H9 (cell line): ENCODE measurements at regions not wholly inside any gene's neighbourhood (a gene's known extent, or its start where the extent isn't known, plus 50 kb on each side); places are given as distances from the start of the nearest gene placed in this dataset.

Source experiments
- DNase-seq: peaks from one replicate; pipeline ENCODE4 v3.0.0-alpha.2; 2017
- H2AFZ ChIP-seq: one replicate; pipeline ENCODE4 v1.6.1; 2013; ENCODE audit warnings: mild to moderate bottlenecking, low read length, control low read depth, moderate library complexity
- H2AK5ac ChIP-seq: 2 replicates; pipeline ENCODE4 v1.6.1; 2013; ENCODE audit warnings: low read length, control low read depth, mixed read lengths; ENCODE audit not compliant: insufficient read length
- H2BK120ac ChIP-seq: one replicate; pipeline ENCODE4 v1.6.1; 2013; ENCODE audit warnings: low read depth, mild to moderate bottlenecking, low read length, control low read depth, inconsistent platforms; ENCODE audit not compliant: poor library complexity, severe bottlenecking
- H2BK12ac ChIP-seq: 2 replicates; pipeline ENCODE4 v1.6.1; 2013; ENCODE audit warnings: low read length, control low read depth, mixed read lengths, low read depth; ENCODE audit not compliant: insufficient read length
- H2BK15ac ChIP-seq: 2 replicates; pipeline ENCODE4 v1.6.1; 2013; ENCODE audit warnings: low read depth, low read length, control low read depth
- H2BK20ac ChIP-seq: one replicate; pipeline ENCODE4 v1.6.1; 2013; ENCODE audit warnings: low read depth, mild to moderate bottlenecking, low read length, control low read depth, inconsistent platforms; ENCODE audit not compliant: poor library complexity, severe bottlenecking
- H2BK5ac ChIP-seq: 2 replicates; pipeline ENCODE4 v1.6.1; 2013; ENCODE audit warnings: low read length, control low read depth, mixed read lengths; ENCODE audit not compliant: insufficient read length
- H3K14ac ChIP-seq: 2 replicates; pipeline ENCODE4 v1.6.1; 2013; ENCODE audit warnings: low read length, control low read depth; ENCODE audit not compliant: insufficient read depth
- H3K18ac ChIP-seq: 2 replicates; pipeline ENCODE4 v1.6.1; 2013; ENCODE audit warnings: low read depth, mild to moderate bottlenecking, mixed read lengths, low read length, control low read depth; ENCODE audit not compliant: insufficient read length
- H3K23ac ChIP-seq: 2 replicates; pipeline ENCODE4 v1.6.1; 2013; ENCODE audit warnings: low read length, control low read depth, mixed read lengths, low read depth; ENCODE audit not compliant: insufficient read length
- H3K23me2 ChIP-seq: 2 replicates; pipeline ENCODE4 v1.6.1; 2013; ENCODE audit warnings: low read depth, mild to moderate bottlenecking, mixed read lengths, low read length, control low read depth; ENCODE audit not compliant: insufficient read length, poor library complexity, severe bottlenecking
- H3K27ac ChIP-seq: 2 replicates; pipeline ENCODE4 v1.5.1; 2013; ENCODE audit warnings: low read length, control low read depth, mixed read lengths, low read depth; ENCODE audit not compliant: insufficient read length
- H3K27me3 ChIP-seq: 2 replicates; pipeline ENCODE4 v1.6.1; 2013; ENCODE audit warnings: low read length, control low read depth, inconsistent platforms; ENCODE audit not compliant: insufficient read depth
- H3K4ac ChIP-seq: 2 replicates; pipeline ENCODE4 v1.6.1; 2013; ENCODE audit warnings: low read depth, mild to moderate bottlenecking, control low read depth, inconsistent platforms, low read length, moderate library complexity
- H3K4me1 ChIP-seq: 2 replicates; pipeline ENCODE4 v1.6.1; 2013; ENCODE audit warnings: low read length, control low read depth, inconsistent platforms; ENCODE audit not compliant: insufficient read depth
- H3K4me2 ChIP-seq: 2 replicates; pipeline ENCODE4 v1.6.1; 2013; ENCODE audit warnings: low read length, control low read depth, mixed read lengths; ENCODE audit not compliant: insufficient read length, insufficient read depth
- H3K56ac ChIP-seq: 2 replicates; pipeline ENCODE4 v1.6.1; 2013; ENCODE audit warnings: low read depth, mild to moderate bottlenecking, mixed read lengths, low read length, control low read depth; ENCODE audit not compliant: insufficient read length
- H3K79me1 ChIP-seq: 2 replicates; pipeline ENCODE4 v1.6.1; 2013; ENCODE audit warnings: low read depth, mild to moderate bottlenecking, moderate library complexity, low read length, control low read depth, inconsistent platforms; ENCODE audit not compliant: insufficient read depth, poor library complexity, severe bottlenecking
- H3K79me2 ChIP-seq: 2 replicates; pipeline ENCODE4 v1.6.1; 2013; ENCODE audit warnings: low read length, control low read depth, inconsistent platforms; ENCODE audit not compliant: insufficient read depth
- H3K9ac ChIP-seq: 2 replicates; pipeline ENCODE4 v1.6.1; 2013; ENCODE audit warnings: low read length, control low read depth, mixed read lengths; ENCODE audit not compliant: insufficient read length; ENCODE audit errors: extremely low read depth
- H3K9me3 ChIP-seq: one replicate; pipeline ENCODE4 v1.6.1; 2013; ENCODE audit warnings: low read depth, low read length, inconsistent platforms; ENCODE audit not compliant: control insufficient read depth
- H3T11ph ChIP-seq: one replicate; pipeline ENCODE4 v1.6.1; 2013; ENCODE audit warnings: mild to moderate bottlenecking, low read length, control low read depth, inconsistent platforms
- H4K20me1 ChIP-seq: one replicate; pipeline ENCODE4 v1.6.1; 2013; ENCODE audit not compliant: control insufficient read depth, insufficient read length, insufficient read depth
- H4K5ac ChIP-seq: 2 replicates; pipeline ENCODE4 v1.6.1; 2013; ENCODE audit warnings: low read depth, mild to moderate bottlenecking, mixed read lengths, low read length, control low read depth; ENCODE audit not compliant: insufficient read length
- H4K8ac ChIP-seq: replicated peaks from 2 replicates; pipeline ENCODE4 v1.6.1; 2013; ENCODE audit warnings: low read length, control low read depth, mixed read lengths, low read depth; ENCODE audit not compliant: insufficient read length
- H4K91ac ChIP-seq: 2 replicates; pipeline ENCODE4 v1.6.1; 2013; ENCODE audit warnings: low read depth, mild to moderate bottlenecking, moderate library complexity, mixed read lengths, low read length, control low read depth; ENCODE audit not compliant: insufficient read length
- H3K27ac Mint-ChIP-seq, 3 experiments: 2 replicates in 2 of 3; 3 replicates in 1 of 3; pipeline ENCODE4 v1.8.0; 2020 to 2021; ENCODE audit warnings: mixed read lengths in 3 of 3, mild to moderate bottlenecking in 1 of 3, moderate library complexity in 1 of 3
- H3K27me3 Mint-ChIP-seq: 2 replicates; pipeline ENCODE4 v1.8.0; 2021; ENCODE audit warnings: low read depth, mild to moderate bottlenecking, moderate library complexity, mixed read lengths
- H3K36me3 Mint-ChIP-seq, 3 experiments: 2 replicates in 2 of 3; 3 replicates in 1 of 3; pipeline ENCODE4 v1.8.0; 2020 to 2021; ENCODE audit warnings: low read depth in 3 of 3, mixed read lengths in 3 of 3; ENCODE audit not compliant: insufficient read depth in 1 of 3
- H3K4me1 Mint-ChIP-seq, 2 experiments: 2 replicates each; pipeline ENCODE4 v1.8.0; 2020; ENCODE audit warnings: mixed read lengths in 2 of 2
- H3K4me3 Mint-ChIP-seq, 2 experiments: 2 replicates in 1 of 2; 3 replicates in 1 of 2; pipeline ENCODE4 v1.8.0; 2020 to 2021; ENCODE audit warnings: mild to moderate bottlenecking in 2 of 2, mixed read lengths in 2 of 2, moderate library complexity in 1 of 2
- H3K9me3 Mint-ChIP-seq, 2 experiments: 2 replicates in 1 of 2; 3 replicates in 1 of 2; pipeline ENCODE4 v1.8.0; 2020; ENCODE audit warnings: mild to moderate bottlenecking in 2 of 2, mixed read lengths in 2 of 2, moderate library complexity in 1 of 2
- WGBS: extraction: QIAGEN DNeasy Blood & Tissue Kit; methylation state at CpG from one replicate; pipeline ENCODE4 v1.1.7; 2013; ENCODE audit warnings: missing lambda C conversion rate, low lambda C conversion rate, mixed read lengths; ENCODE audit not compliant: insufficient read length; ENCODE audit errors: extremely low coverage; 5-methylcytosine and 5-hydroxymethylcytosine counted together
- TF ChIP-seq, protein P1 (sequence below): fragments of 200-600 bp; sonication (generic); conservative IDR thresholded peaks from 3 replicates; pipeline ENCODE4 v1.8.0; 2021; ENCODE audit warnings: antibody characterized with exemption, mild to moderate bottlenecking

DNA sequence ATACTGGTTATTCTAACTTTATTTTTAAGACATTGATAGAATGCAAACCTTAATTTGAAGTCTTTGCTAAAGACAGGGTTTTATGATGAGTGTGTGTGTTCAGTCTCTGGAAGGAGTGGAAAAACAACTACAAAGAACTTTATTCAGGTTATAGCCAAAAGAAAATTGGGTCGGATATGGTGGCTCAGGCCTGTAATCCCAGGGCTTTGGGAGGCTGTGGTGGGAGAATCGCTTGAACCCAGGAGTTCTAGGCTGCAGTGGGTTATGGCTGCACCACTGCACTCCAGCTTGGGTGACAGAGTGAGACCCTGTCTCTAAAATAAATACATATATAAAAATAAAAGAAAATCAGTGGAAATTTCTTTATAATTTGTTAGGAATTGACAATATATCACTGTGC lies 581.5 kb upstream of the CA10 start:
- Histone ChIP-seq H3K14ac (no peak overlapping the region), H3K4me2 (no peak overlapping the region), H2BK20ac (no peak overlapping the region), H2BK120ac (no peak overlapping the region), H2AFZ (no peak overlapping the region), H3K23me2 (no peaks in the 10 kb centered on the region), H3K4ac (no peak overlapping the region), H3K79me1 (no peaks in the 10 kb centered on the region), H3K18ac (no peak overlapping the region), H3K27ac (no peak overlapping the region), H2AK5ac (no peak overlapping the region), H2BK15ac (no peak overlapping the region), H3K9me3 (no peaks in the 10 kb centered on the region), H3K23ac (no peak overlapping the region), H2BK12ac (no peak overlapping the region), H3K4me1 (no peaks in the 10 kb centered on the region), H4K5ac (no peak overlapping the region), H3K79me2 (no peaks in the 10 kb centered on the region), H3K9ac (no peak overlapping the region), H4K20me1 (no peaks in the 10 kb centered on the region), H2BK5ac (no peak overlapping the region), H3K56ac (no peak overlapping the region), H3T11ph (no peak overlapping the region), H3K27me3 (no peaks in the 10 kb centered on the region), H4K8ac (no peak overlapping the region), H4K91ac (no peak overlapping the region)
- WGBS: no CpG with 5 or more reads among the region's 2 CpGs
- Mint-ChIP-seq H3K4me1 (no peaks in the 10 kb centered on the region), H3K4me3 (no peak overlapping the region), H3K9me3 (no peaks in the 10 kb centered on the region), H3K27me3 (no peaks in the 10 kb centered on the region), H3K36me3 (no peaks in the 10 kb centered on the region), H3K27ac (no peak overlapping the region; a peak in 1 of 7 replicates)
- TF ChIP-seq, protein P1, sequence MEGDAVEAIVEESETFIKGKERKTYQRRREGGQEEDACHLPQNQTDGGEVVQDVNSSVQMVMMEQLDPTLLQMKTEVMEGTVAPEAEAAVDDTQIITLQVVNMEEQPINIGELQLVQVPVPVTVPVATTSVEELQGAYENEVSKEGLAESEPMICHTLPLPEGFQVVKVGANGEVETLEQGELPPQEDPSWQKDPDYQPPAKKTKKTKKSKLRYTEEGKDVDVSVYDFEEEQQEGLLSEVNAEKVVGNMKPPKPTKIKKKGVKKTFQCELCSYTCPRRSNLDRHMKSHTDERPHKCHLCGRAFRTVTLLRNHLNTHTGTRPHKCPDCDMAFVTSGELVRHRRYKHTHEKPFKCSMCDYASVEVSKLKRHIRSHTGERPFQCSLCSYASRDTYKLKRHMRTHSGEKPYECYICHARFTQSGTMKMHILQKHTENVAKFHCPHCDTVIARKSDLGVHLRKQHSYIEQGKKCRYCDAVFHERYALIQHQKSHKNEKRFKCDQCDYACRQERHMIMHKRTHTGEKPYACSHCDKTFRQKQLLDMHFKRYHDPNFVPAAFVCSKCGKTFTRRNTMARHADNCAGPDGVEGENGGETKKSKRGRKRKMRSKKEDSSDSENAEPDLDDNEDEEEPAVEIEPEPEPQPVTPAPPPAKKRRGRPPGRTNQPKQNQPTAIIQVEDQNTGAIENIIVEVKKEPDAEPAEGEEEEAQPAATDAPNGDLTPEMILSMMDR: no peak
- no peak for DNase-seq
